ENCODE measurements at regions not wholly inside any gene's neighbourhood (a gene's known extent, or its start where the extent isn't known, plus 50 kb on each side); places are given as distances from the start of the nearest gene placed in this dataset.

GRCh38 chr7:86326847-86327246, 316.9 kb upstream of the GRM3 start:
- no peak overlapping the region for H3K27ac Mint-ChIP-seq
- DNase-seq (no peak), ATAC-seq (no peak)
- Histone ChIP-seq H3K4me3 (ENCODE audit: low read length) (no peak overlapping the region), H3K4me1 (ENCODE audit: control insufficient read depth in 2 of 2, insufficient read depth in 2 of 2, low read length in 2 of 2) (no peaks in the 10 kb centered on the region), H3K9me3 (ENCODE audit: control insufficient read depth in 2 of 3, low read length in 3 of 3) (no peaks in the 10 kb centered on the region), H3K27me3 (ENCODE audit: control insufficient read depth in 2 of 2, insufficient read depth in 2 of 2, low read length in 2 of 2) (no peaks in the 10 kb centered on the region), H3K27ac (ENCODE audit: low read depth, low read length) (no peak overlapping the region), H3K36me3 (ENCODE audit: control insufficient read depth in 2 of 3, insufficient read depth in 3 of 3, low read length in 3 of 3) (no peaks in the 10 kb centered on the region)
- intact Hi-C loops (cut with micrococcal nuclease), result no loop called here
- no peaks in the 10 kb centered on the region for H3K4me1 Mint-ChIP-seq
- ChIA-PET CTCF (no interaction called here), POLR2A (no interaction called here)
- H3K27me3 Mint-ChIP-seq, result no peaks in the 10 kb centered on the region
- H3K36me3 Mint-ChIP-seq, result no peaks in the 10 kb centered on the region
- H3K9me3 Mint-ChIP-seq, result peaks cover 0 to 14% (median 2%) of the 10 kb centered on the region in 11 donors
- no peak overlapping the region for H3K4me3 Mint-ChIP-seq

DNA sequence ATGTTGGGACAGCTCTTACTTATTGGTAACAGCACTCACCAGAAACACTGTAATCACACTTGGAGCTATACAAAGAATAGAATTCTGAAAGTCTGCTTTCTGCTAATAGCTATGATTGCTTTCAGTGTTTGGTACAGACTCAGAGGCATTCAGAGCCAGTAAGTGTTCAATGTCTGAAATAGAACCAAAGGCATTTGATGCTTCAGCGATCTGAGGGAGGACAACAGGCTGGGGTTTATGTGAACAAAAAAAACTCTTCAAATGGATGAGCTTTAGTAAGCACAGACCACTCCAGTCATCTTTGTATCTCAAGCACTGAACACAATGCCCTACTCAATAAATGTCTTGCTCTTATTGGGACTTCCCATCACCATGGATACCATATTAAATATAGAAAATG, 322.8 kb upstream of the GRM3 start:
- DNase-seq (no peak), ATAC-seq (no peak)
- H3K27me3 ChIP-seq (ENCODE audit: control insufficient read depth in 2 of 2, insufficient read depth in 2 of 2, low read length in 2 of 2), result no peaks in the 10 kb centered on the region
- no peaks in the 10 kb centered on the region for H3K36me3 ChIP-seq (ENCODE audit: control insufficient read depth in 2 of 3, insufficient read depth in 3 of 3, low read length in 3 of 3)
- Mint-ChIP-seq H3K4me3 (no peak overlapping the region), H3K36me3 (no peaks in the 10 kb centered on the region), H3K9me3 (peaks cover 0 to 6% (median 3%) of the 10 kb centered on the region in 11 donors), H3K27ac (no peak overlapping the region), H3K4me1 (no peaks in the 10 kb centered on the region), H3K27me3 (no peaks in the 10 kb centered on the region)
- H3K9me3 ChIP-seq (ENCODE audit: control insufficient read depth in 2 of 3, low read length in 3 of 3), result no peaks in the 10 kb centered on the region
- ChIA-PET POLR2A (no interaction called here), CTCF (no interaction called here)
- H3K4me1 ChIP-seq (ENCODE audit: control insufficient read depth in 2 of 2, insufficient read depth in 2 of 2, low read length in 2 of 2), result no peaks in the 10 kb centered on the region
- no peak overlapping the region for H3K4me3 ChIP-seq (ENCODE audit: low read length)
- intact Hi-C loops (cut with micrococcal nuclease), result no loop called here
- H3K27ac ChIP-seq (ENCODE audit: low read depth, low read length), result no peak overlapping the region

- intact Hi-C loops (cut with micrococcal nuclease), result no loop called here
- Mint-ChIP-seq H3K27me3 (no peaks in the 10 kb centered on the region), H3K36me3 (no peaks in the 10 kb centered on the region), H3K27ac (no peak overlapping the region), H3K9me3 (peaks cover 0 to 6% (median 0%) of the 10 kb centered on the region in 11 donors), H3K4me3 (no peak overlapping the region), H3K4me1 (no peaks in the 10 kb centered on the region)
- ATAC-seq (no peak), DNase-seq (no peak)
- Histone ChIP-seq H3K27ac (ENCODE audit: low read depth, low read length) (no peak overlapping the region), H3K9me3 (ENCODE audit: control insufficient read depth in 2 of 3, low read length in 3 of 3) (no peaks in the 10 kb centered on the region), H3K4me3 (ENCODE audit: low read length) (no peak overlapping the region), H3K27me3 (ENCODE audit: control insufficient read depth in 2 of 2, insufficient read depth in 2 of 2, low read length in 2 of 2) (no peaks in the 10 kb centered on the region), H3K36me3 (ENCODE audit: control insufficient read depth in 2 of 3, insufficient read depth in 3 of 3, low read length in 3 of 3) (no peaks in the 10 kb centered on the region), H3K4me1 (ENCODE audit: control insufficient read depth in 2 of 2, insufficient read depth in 2 of 2, low read length in 2 of 2) (no peaks in the 10 kb centered on the region)
- ChIA-PET POLR2A (no interaction called here), CTCF (no interaction called here)
These were observed 323.4 kb upstream of the GRM3 start for GRCh38 chr7:86320341-86320740.

DNA sequence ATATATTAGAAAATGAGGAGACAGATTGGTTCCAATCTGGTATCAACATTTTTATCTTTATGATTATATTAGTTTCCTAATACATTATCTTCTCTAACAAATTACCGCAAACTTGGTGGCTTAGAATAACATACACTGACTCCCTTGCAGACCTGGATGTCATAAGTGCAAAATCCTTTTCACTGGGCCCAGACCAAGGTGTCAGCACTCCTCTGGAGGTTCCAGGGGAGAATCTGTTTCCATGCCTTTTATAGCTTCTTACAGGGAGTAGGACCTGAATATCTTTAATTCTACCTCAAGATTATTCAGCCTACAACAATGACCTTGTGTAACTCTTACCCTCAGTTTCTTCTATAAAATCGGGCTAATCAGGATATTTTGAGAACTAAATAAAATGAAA, 329.9 kb upstream of the GRM3 start:
- ChIA-PET CTCF (no interaction called here), POLR2A (no interaction called here)
- no peaks in the 10 kb centered on the region for H3K36me3 ChIP-seq (ENCODE audit: control insufficient read depth in 2 of 3, insufficient read depth in 3 of 3, low read length in 3 of 3)
- ATAC-seq (no peak), DNase-seq (no peak)
- H3K27ac ChIP-seq (ENCODE audit: low read depth, low read length), result no peak overlapping the region
- Mint-ChIP-seq H3K9me3 (peaks cover 0 to 3% (median 0%) of the 10 kb centered on the region in 11 donors), H3K4me1 (no peaks in the 10 kb centered on the region), H3K27ac (no peak overlapping the region), H3K36me3 (no peaks in the 10 kb centered on the region), H3K27me3 (no peaks in the 10 kb centered on the region), H3K4me3 (no peak overlapping the region)
- H3K27me3 ChIP-seq (ENCODE audit: control insufficient read depth in 2 of 2, insufficient read depth in 2 of 2, low read length in 2 of 2), result no peaks in the 10 kb centered on the region
- no peaks in the 10 kb centered on the region for H3K4me1 ChIP-seq (ENCODE audit: control insufficient read depth in 2 of 2, insufficient read depth in 2 of 2, low read length in 2 of 2)
- H3K9me3 ChIP-seq (ENCODE audit: control insufficient read depth in 2 of 3, low read length in 3 of 3), result no peaks in the 10 kb centered on the region
- intact Hi-C loops (cut with micrococcal nuclease), result no loop called here
- H3K4me3 ChIP-seq (ENCODE audit: low read length), result no peak overlapping the region

- intact Hi-C loops (cut with micrococcal nuclease), result no loop called here
- CTCF ChIA-PET, result no interaction called here
- H3K27me3 Mint-ChIP-seq, result no peaks in the 10 kb centered on the region
- ATAC-seq, result no peak
- no peaks in the 10 kb centered on the region for H3K36me3 Mint-ChIP-seq
- H3K27ac ChIP-seq (ENCODE audit: low read depth, low read length), result no peak overlapping the region
- no peak overlapping the region for H3K27ac Mint-ChIP-seq
- H3K4me3 Mint-ChIP-seq, result no peak overlapping the region
- H3K4me3 ChIP-seq (ENCODE audit: low read length), result no peak overlapping the region
- no peaks in the 10 kb centered on the region for H3K27me3 ChIP-seq (ENCODE audit: control insufficient read depth in 2 of 2, insufficient read depth in 2 of 2, low read length in 2 of 2)
- H3K36me3 ChIP-seq (ENCODE audit: control insufficient read depth in 2 of 3, insufficient read depth in 3 of 3, low read length in 3 of 3), result no peaks in the 10 kb centered on the region
- DNase-seq, result no peak
- peaks cover 0 to 5% (median 0%) of the 10 kb centered on the region in 11 donors for H3K9me3 Mint-ChIP-seq
- H3K4me1 ChIP-seq (ENCODE audit: control insufficient read depth in 2 of 2, insufficient read depth in 2 of 2, low read length in 2 of 2), result no peaks in the 10 kb centered on the region
- POLR2A ChIA-PET, result no interaction called here
- H3K4me1 Mint-ChIP-seq, result no peaks in the 10 kb centered on the region
- H3K9me3 ChIP-seq (ENCODE audit: control insufficient read depth in 2 of 3, low read length in 3 of 3), result no peaks in the 10 kb centered on the region
These were observed 342.4 kb upstream of the GRM3 start for GRCh38 chr7:86301301-86301700.

- no peak overlapping the region for H3K27ac ChIP-seq (ENCODE audit: low read depth, low read length)
- CTCF ChIA-PET, result no interaction called here
- H3K36me3 Mint-ChIP-seq, result no peaks in the 10 kb centered on the region
- no peak overlapping the region for H3K27ac Mint-ChIP-seq
- peaks cover 0 to 4% (median 0%) of the 10 kb centered on the region in 11 donors for H3K9me3 Mint-ChIP-seq
- no peaks in the 10 kb centered on the region for H3K36me3 ChIP-seq (ENCODE audit: control insufficient read depth in 2 of 3, insufficient read depth in 3 of 3, low read length in 3 of 3)
- H3K4me3 ChIP-seq (ENCODE audit: low read length), result no peak overlapping the region
- no peaks in the 10 kb centered on the region for H3K4me1 ChIP-seq (ENCODE audit: control insufficient read depth in 2 of 2, insufficient read depth in 2 of 2, low read length in 2 of 2)
- H3K9me3 ChIP-seq (ENCODE audit: control insufficient read depth in 2 of 3, low read length in 3 of 3), result no peaks in the 10 kb centered on the region
- POLR2A ChIA-PET, result no interaction called here
- no peaks in the 10 kb centered on the region for H3K27me3 Mint-ChIP-seq
- no peak overlapping the region for H3K4me3 Mint-ChIP-seq
- ATAC-seq, result no peak
- no peaks in the 10 kb centered on the region for H3K4me1 Mint-ChIP-seq
- intact Hi-C loops (cut with micrococcal nuclease), result no loop called here
- no peak for DNase-seq
- no peaks in the 10 kb centered on the region for H3K27me3 ChIP-seq (ENCODE audit: control insufficient read depth in 2 of 2, insufficient read depth in 2 of 2, low read length in 2 of 2)
These were observed 348.2 kb upstream of the GRM3 start for GRCh38 chr7:86295526-86295925.

- DNase-seq, result no peak
- peaks cover 0 to 9% (median under 1%) of the 10 kb centered on the region in 11 donors for H3K9me3 Mint-ChIP-seq
These were observed 361.6 kb upstream of the GRM3 start for GRCh38 chr7:86282014-86282682.

More at GRCh38 chr7:86282014-86282682, 361.6 kb upstream of the GRM3 start:
- H3K4me1 Mint-ChIP-seq, result no peaks in the 10 kb centered on the region
- no peak overlapping the region for H3K27ac Mint-ChIP-seq
- no peak overlapping the region for H3K4me3 Mint-ChIP-seq
- no peaks in the 10 kb centered on the region for H3K9me3 ChIP-seq (ENCODE audit: control insufficient read depth in 2 of 3, low read length in 3 of 3)
- H3K27ac ChIP-seq (ENCODE audit: low read depth, low read length), result no peak overlapping the region
- no peaks in the 10 kb centered on the region for H3K27me3 Mint-ChIP-seq
- no peaks in the 10 kb centered on the region for H3K36me3 Mint-ChIP-seq
- no peaks in the 10 kb centered on the region for H3K4me1 ChIP-seq (ENCODE audit: control insufficient read depth in 2 of 2, insufficient read depth in 2 of 2, low read length in 2 of 2)
- intact Hi-C loops (cut with micrococcal nuclease), result no loop called here
- ChIA-PET CTCF (no interaction called here), POLR2A (no interaction called here)
- H3K27me3 ChIP-seq (ENCODE audit: control insufficient read depth in 2 of 2, insufficient read depth in 2 of 2, low read length in 2 of 2), result no peaks in the 10 kb centered on the region
- no peak overlapping the region for H3K4me3 ChIP-seq (ENCODE audit: low read length)
- no peak for ATAC-seq
- H3K36me3 ChIP-seq (ENCODE audit: control insufficient read depth in 2 of 3, insufficient read depth in 3 of 3, low read length in 3 of 3), result no peaks in the 10 kb centered on the region

All from naive thymus-derived CD4-positive, alpha-beta T cell (primary cell).